ENCODE measurements at regions not wholly inside any gene's neighbourhood (a gene's known extent, or its start where the extent isn't known, plus 50 kb on each side); places are given as distances from the start of the nearest gene placed in this dataset.

GRCh38 chr10:61589547-61590243 is 73.0 kb upstream of the CABCOCO1 start:
- TF ChIP-seq POLR2AphosphoS5 (IDR thresholded peaks at IDR 0.05) (no peak), EP300 (IDR thresholded peaks at IDR 0.05) (no peak), CTCF (IDR thresholded peaks at IDR 0.05) (no peak), POLR2A (IDR thresholded peaks at IDR 0.05) (no peak)
